Left ventricle myocardium inferior (tissue), 1 donor: ENCODE measurements at regions not wholly inside any gene's neighbourhood (a gene's known extent, or its start where the extent isn't known, plus 50 kb on each side); places are given as distances from the start of the nearest gene placed in this dataset.

Source experiments
- DNase-seq: peaks from one replicate; pipeline ENCODE4 v3.0.0-alpha.2; 2020
- H3K27ac ChIP-seq: fragments of 200-600 bp; replicated peaks from 2 replicates; pipeline ENCODE4 v1.8.0; 2021
- H3K27me3 ChIP-seq: fragments of 200-600 bp; 2 replicates; pipeline ENCODE4 v1.8.0; 2021; ENCODE audit warnings: low read depth
- H3K36me3 ChIP-seq: fragments of 200-600 bp; 2 replicates; pipeline ENCODE4 v1.8.0; 2021
- H3K4me1 ChIP-seq: fragments of 200-600 bp; 2 replicates; pipeline ENCODE4 v1.8.0; 2021
- H3K4me3 ChIP-seq: fragments of 200-600 bp; 2 replicates; pipeline ENCODE4 v1.8.0; 2021; ENCODE audit warnings: mild to moderate bottlenecking, moderate library complexity
- H3K9me3 ChIP-seq: fragments of 200-600 bp; replicated peaks from 2 replicates; pipeline ENCODE4 v1.8.0; 2021
- CTCF ChIP-seq: fragments of 200-600 bp; IDR thresholded peaks from 2 replicates; pipeline ENCODE4 v1.8.0; 2021; ENCODE audit warnings: antibody characterized with exemption, mild to moderate bottlenecking, borderline replicate concordance
- intact Hi-C: fragments of 100-400 bp; cut with micrococcal nuclease; formaldehyde crosslinking; loops from one replicate; pipeline ENCODE4 v1.11.0; 2022
- donor health status: DM: no; HTN: yes; CAD: no; lungs with severe emphysema.

DNA sequence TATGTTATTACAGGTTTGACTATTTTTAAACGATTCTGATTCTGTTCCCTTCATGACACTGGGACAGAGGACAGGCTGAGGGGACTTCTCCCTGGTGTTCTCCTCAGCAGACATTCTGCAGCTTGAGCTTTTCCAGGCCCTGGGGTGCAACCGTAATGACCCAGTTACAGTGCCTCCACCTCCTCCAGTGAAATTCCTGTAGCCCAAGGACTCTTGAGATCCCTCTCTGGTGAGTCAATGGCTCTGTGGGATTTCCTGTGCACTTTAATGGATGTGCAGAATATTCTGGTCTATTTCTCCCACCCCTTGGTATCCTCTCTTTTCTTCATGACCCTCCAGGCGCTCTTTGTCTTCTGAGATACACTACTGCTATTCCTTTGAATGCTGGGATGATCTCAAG is 319.3 kb downstream of the INHBA start:
- TF ChIP-seq CTCF = no peak
- Histone ChIP-seq H3K36me3 (no peaks in the 10 kb centered on the region), H3K4me3 (no peak overlapping the region), H3K27me3 (no peaks in the 10 kb centered on the region), H3K9me3 (no peaks in the 10 kb centered on the region), H3K4me1 (no peaks in the 10 kb centered on the region), H3K27ac (no peak overlapping the region)
- no peak for DNase-seq
- intact Hi-C loops = no loop called here

- H3K27me3 ChIP-seq = no peaks in the 10 kb centered on the region
- no peak for DNase-seq
- no peaks in the 10 kb centered on the region for H3K36me3 ChIP-seq
- H3K9me3 ChIP-seq = no peaks in the 10 kb centered on the region
- no peak for TF ChIP-seq CTCF
- no peak overlapping the region for H3K4me3 ChIP-seq
- intact Hi-C loops = no loop called here
- H3K27ac ChIP-seq = no peak overlapping the region
- H3K4me1 ChIP-seq = no peaks in the 10 kb centered on the region
Observed at GRCh38 chr7:41378156-41378555, 324.7 kb downstream of the INHBA start.

DNA sequence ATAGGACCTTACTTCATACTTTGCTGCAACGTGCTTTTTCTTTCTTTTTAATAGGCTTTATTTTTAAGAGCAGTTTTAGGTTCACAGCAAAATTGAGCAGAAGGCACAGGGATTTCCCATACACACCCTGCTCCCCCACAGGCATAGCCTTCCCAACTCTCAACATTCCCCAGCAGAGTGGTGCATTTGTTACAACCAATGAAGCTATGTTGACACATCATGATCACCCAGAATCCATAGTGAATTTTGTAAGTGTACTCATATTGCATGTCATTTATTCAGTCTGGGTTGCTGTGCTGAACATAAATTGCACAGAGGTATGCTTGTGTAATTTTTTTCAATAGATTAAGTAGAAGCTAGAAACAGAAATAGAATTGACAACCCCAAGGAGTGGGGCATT is 327.3 kb downstream of the INHBA start:
- TF ChIP-seq CTCF = no peak
- no peak for DNase-seq
- H3K4me1 ChIP-seq = no peaks in the 10 kb centered on the region
- no peak overlapping the region for H3K27ac ChIP-seq
- H3K36me3 ChIP-seq = no peaks in the 10 kb centered on the region
- H3K27me3 ChIP-seq = no peaks in the 10 kb centered on the region
- intact Hi-C loops = no loop called here
- H3K9me3 ChIP-seq = no peaks in the 10 kb centered on the region
- no peak overlapping the region for H3K4me3 ChIP-seq

GRCh38 chr7:41374150-41374848 is 328.6 kb downstream of the INHBA start:
- Histone ChIP-seq H3K9me3 (no peaks in the 10 kb centered on the region), H3K36me3 (no peaks in the 10 kb centered on the region), H3K27me3 (no peaks in the 10 kb centered on the region), H3K27ac (no peak overlapping the region), H3K4me3 (no peak overlapping the region), H3K4me1 (no peaks in the 10 kb centered on the region)
- intact Hi-C loops = no loop called here
- TF ChIP-seq CTCF = no peak
- DNase-seq = no peak

- H3K4me3 ChIP-seq = no peak overlapping the region
- DNase-seq = peak; percentile 37
- TF ChIP-seq CTCF = no peak
- no peaks in the 10 kb centered on the region for H3K27me3 ChIP-seq
- H3K36me3 ChIP-seq = no peaks in the 10 kb centered on the region
- intact Hi-C loops = no loop called here
- peak overlapping the region; percentile 44 for H3K27ac ChIP-seq
- H3K4me1 ChIP-seq = no peaks in the 10 kb centered on the region
- peaks cover 25% of the 10 kb centered on the region for H3K9me3 ChIP-seq
Observed at GRCh38 chr7:41367967-41368882, 334.7 kb downstream of the INHBA start.
